ENCODE measurements at regions not wholly inside any gene's neighbourhood (a gene's known extent, or its start where the extent isn't known, plus 50 kb on each side); places are given as distances from the start of the nearest gene placed in this dataset.
A peak's percentile ranks its signal among the peaks of the same experiment; 100 is the strongest.
"Not testable (repeated sequence)": the region's sequence is repeated elsewhere in the genome, so short reads cannot be mapped to it uniquely, and the experiment has no call there.

DNA sequence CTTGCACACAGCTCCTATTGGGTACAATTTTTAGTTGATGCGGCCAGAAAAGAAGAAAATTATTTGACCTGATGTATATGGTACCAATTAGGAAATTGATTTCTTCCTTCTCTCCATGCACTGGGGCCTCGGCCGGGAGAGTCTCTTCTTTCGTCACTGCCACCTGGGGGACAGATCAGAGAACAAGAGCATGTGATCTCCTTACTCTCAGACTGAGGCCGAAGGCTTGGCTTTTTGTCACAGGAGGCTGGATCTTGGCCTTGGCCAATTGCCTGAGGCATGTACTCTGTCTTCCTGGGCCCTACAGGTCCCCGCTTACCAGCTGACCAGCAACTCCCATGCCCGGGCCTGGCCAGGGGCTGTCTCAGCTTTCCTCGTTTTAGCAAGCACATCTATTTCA is 330.3 kb downstream of the KLF13 start:
- POLR2A ChIA-PET, ATAC-seq, H3K9me3 Mint-ChIP-seq, H3K4me3 Mint-ChIP-seq, H3K36me3 Mint-ChIP-seq, H3K4me1 Mint-ChIP-seq, H3K27ac Mint-ChIP-seq, DNase-seq, H3K27me3 Mint-ChIP-seq: not testable (repeated sequence)

DNA sequence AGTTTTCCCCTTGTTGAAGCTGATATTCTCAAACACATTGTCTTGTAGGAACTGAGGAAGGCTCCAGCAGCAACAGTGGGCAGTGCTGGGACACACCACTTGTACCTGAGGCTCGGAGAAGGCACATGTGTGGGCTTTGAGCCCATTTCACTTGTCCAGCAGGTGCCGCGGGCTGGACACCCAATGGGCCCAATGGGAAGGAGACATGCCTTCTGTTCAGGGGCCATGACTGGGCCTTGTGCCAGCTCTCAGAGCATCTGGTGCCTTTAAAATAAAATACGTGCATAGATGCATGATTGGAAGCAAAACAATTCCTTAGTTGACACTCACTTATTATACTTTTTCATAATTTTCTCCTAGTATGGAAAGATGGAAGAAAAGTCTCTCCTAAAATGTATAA is 334.2 kb downstream of the KLF13 start:
- POLR2A ChIA-PET: no interaction called here
- H3K27me3 Mint-ChIP-seq: peaks cover 2 to 19% (median 8%) of the 10 kb centered on the region in 5 donors
- no peak for ATAC-seq

DNA sequence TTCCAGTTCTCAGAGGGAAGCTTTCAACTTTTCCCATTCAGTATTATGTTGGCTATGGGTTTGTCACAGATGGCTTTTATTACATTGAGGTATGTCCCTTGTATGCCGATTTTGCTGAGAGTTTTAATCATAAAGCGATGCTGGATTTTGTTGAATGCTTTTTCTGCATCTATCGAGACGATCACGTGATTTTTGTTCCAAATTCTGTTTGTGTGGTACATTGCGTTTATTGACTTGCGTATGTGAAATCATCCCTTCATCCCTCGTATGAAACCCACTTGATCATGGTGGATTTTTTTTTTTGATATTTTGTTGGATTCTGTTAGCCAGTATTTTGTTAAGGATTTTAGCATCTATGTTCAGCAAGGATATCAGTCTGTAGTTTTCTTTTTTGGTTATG is 339.1 kb downstream of the KLF13 start:
- DNase-seq, H3K36me3 Mint-ChIP-seq, H3K4me1 Mint-ChIP-seq, ATAC-seq, POLR2A ChIA-PET, H3K4me3 Mint-ChIP-seq, H3K27ac Mint-ChIP-seq: not testable (repeated sequence)
- Mint-ChIP-seq H3K27me3 (peaks cover 14 to 44% (median 19%) of the 10 kb centered on the region in 5 donors), H3K9me3 (peaks cover 0 to 13% (median 2%) of the 10 kb centered on the region in 9 donors)

More for the DNA sequence above, 334.2 kb downstream of the KLF13 start:
- no peak for DNase-seq
- no peak overlapping the region for H3K27ac Mint-ChIP-seq
- H3K36me3 Mint-ChIP-seq: no peaks in the 10 kb centered on the region
- H3K4me3 Mint-ChIP-seq: no peak overlapping the region
- H3K4me1 Mint-ChIP-seq: no peaks in the 10 kb centered on the region
- peaks cover 0 to 13% (median 2%) of the 10 kb centered on the region in 9 donors for H3K9me3 Mint-ChIP-seq

DNA sequence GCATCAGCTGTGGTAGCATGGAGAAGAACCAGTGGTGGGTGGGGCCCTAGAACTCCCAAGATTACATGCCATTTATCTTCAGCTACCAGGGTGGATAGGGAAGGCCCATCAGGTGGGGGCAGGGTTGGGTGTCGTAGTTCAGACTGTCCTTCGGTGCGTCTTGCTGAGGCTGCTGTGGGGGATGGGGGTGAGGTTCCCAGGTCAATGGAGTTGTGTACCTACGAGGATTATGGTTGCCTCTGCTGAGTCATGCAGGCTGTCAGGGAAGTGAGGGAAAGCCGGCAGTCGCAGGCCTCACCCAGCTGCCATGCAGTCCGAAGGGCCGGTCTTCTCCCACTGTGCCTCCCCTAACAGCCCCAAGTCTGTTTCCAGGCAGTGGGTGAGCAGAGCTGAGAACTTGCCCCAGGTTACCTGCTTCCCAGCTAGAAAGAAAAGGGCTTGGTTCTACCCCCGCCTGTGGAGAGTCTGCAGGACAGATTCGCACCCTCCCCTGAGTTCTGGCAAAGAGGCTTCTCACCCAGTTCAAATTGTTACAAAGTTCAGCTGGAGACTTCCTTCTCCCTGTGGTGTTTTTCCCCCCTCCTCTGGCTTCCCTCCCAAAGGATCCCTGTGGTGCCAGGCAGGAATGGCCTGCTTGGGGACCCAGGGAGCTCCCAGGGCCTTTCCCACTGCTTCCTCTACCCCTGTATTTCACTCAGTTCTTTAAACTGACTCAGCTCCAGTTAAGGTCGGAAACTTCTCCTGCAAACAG is 342.7 kb downstream of the KLF13 start:
- H3K4me1 Mint-ChIP-seq, H3K36me3 Mint-ChIP-seq, H3K27ac Mint-ChIP-seq, H3K4me3 Mint-ChIP-seq, DNase-seq, POLR2A ChIA-PET, ATAC-seq: not testable (repeated sequence)
- Mint-ChIP-seq H3K9me3 (peaks cover 0 to 10% (median under 1%) of the 10 kb centered on the region in 9 donors), H3K27me3 (peaks cover 26 to 56% (median 30%) of the 10 kb centered on the region in 5 donors)

DNA sequence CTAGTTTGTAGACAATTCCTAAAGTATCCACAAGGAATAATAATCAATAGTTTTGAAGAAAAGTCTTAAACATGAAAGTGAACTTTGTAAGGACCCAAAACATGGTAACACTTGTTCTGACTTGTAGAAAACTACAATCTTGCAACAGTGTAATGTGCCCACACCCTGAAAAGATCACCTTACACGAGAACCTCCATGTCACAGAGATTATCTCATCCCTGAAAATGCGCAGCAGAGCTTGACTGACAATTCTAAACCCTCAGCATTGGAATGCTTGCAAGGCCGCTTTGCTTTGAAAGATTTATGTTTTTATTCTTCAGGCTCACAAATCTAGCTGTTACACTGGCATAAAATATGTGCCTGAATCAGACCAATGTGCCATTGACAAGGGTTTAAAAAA is 346.6 kb downstream of the KLF13 start:
- DNase-seq, H3K9me3 Mint-ChIP-seq, H3K4me1 Mint-ChIP-seq, ATAC-seq, H3K27ac Mint-ChIP-seq, POLR2A ChIA-PET, H3K36me3 Mint-ChIP-seq, H3K4me3 Mint-ChIP-seq: not testable (repeated sequence)
- peaks cover 20 to 37% (median 24%) of the 10 kb centered on the region in 5 donors for H3K27me3 Mint-ChIP-seq

DNA sequence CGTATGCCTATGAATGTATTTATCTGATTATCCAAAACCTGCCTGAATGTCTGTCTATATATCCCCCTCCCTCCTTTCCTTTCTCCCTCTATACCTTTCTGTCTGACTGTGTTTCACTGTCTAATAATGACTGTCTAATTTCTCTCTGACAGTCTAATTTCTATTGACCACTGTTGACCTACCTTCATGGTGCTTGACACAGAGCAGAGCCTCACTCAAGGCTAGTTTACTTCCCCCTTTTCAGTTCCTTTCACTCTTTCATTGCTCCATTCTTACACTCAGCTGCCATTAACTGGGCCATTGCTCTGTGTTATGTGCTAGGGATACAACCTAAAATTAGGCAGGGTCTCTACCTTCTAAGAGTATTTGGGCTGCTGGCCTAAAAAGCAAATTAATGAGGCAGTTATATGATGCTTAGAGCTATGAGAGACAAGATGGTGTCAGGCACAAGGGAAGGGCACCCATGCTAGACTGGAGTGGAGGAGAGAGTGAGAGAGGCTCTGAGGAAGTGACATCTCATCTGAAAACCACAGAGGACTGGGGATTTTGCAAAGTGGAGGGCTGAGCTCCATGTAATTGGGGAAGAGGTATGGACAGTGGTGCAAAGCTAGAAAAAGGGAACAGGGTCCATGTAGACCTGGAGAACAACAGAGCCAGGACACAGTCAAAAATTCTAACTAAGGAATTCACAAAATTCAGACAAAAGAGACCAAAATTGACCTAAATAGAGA is 348.6 kb upstream of the CHRNA7 start:
- H3K27ac Mint-ChIP-seq, H3K4me3 Mint-ChIP-seq, POLR2A ChIA-PET, H3K4me1 Mint-ChIP-seq, H3K36me3 Mint-ChIP-seq, DNase-seq, H3K9me3 Mint-ChIP-seq, ATAC-seq: not testable (repeated sequence)
- H3K27me3 Mint-ChIP-seq: peaks cover 2 to 17% (median 9%) of the 10 kb centered on the region in 5 donors

DNA sequence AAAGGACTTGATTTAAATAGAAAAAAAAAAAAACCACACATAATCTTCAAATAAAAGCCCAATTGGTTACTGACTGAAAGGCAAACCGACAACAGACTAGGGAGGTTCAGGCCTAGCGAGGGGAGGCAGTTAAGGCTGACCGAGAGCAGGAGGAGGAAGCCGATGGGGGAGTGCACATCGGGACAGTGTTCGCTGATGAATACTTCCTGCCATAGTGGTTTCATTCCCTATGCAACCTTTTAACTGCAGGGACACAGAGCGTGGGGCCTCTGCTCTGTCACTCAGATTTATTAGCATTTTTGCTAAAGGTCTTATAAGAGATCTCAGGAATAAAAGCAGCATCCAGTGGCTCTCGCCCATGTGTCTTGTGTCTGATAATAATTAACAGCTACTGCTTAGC is 343.2 kb upstream of the CHRNA7 start:
- H3K27ac Mint-ChIP-seq, POLR2A ChIA-PET, H3K4me3 Mint-ChIP-seq, H3K9me3 Mint-ChIP-seq, H3K4me1 Mint-ChIP-seq, ATAC-seq, H3K36me3 Mint-ChIP-seq, DNase-seq: not testable (repeated sequence)
- H3K27me3 Mint-ChIP-seq: peaks cover 0 to 18% (median 6%) of the 10 kb centered on the region in 5 donors

DNA sequence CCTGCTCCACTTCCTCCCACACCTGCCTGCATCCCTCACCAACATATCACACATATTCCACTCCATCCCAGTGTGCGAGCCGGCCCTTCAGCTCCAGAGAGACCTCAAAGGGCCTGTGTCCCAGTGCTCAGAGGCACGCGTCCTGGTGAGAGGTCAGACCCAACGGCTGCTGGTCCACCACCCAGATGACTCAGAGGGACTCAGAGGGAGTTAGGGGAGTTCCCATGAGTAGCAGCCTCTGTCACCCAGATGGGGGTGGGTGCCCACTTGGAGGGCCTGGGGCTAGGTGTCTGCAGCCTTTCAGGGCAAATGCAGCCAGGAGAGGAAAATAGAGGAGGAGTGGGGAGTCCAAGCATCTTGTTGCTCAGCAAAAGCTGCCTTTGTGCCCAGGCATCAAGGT is 333.8 kb upstream of the CHRNA7 start:
- H3K4me3 Mint-ChIP-seq, H3K36me3 Mint-ChIP-seq, POLR2A ChIA-PET, H3K27ac Mint-ChIP-seq, DNase-seq, H3K9me3 Mint-ChIP-seq, H3K4me1 Mint-ChIP-seq, ATAC-seq, H3K27me3 Mint-ChIP-seq: not testable (repeated sequence)

DNA sequence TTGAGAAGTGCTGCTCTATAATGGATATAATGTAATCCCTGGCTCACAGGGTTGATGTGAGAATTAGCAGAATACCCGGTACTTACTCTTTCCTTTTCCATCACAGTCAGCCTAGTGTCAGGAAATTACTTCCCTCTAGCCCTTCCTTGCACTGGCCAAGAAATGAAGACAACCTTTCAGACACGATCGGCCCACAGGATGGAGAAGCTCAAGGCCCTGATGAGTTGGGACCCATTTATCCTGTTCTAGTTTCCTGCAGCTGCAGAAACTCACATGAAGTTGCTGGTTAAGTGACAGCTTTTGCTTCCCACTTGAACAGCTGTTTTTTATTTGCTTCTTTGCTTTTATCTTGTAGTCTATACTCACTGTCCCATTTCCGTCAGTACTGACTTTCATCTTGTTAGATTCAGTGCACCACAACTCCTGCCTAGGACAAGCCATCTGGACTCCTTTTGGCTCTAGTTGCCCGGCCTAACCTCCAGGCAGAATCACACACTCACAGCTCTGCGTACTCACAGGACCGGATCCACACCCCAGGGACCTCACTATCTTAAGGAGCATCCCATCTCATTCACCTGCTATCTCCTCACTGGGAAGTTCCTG is 325.1 kb upstream of the CHRNA7 start:
- POLR2A ChIA-PET, H3K4me3 Mint-ChIP-seq, DNase-seq, H3K9me3 Mint-ChIP-seq, H3K4me1 Mint-ChIP-seq, H3K36me3 Mint-ChIP-seq, H3K27me3 Mint-ChIP-seq, ATAC-seq, H3K27ac Mint-ChIP-seq: not testable (repeated sequence)

DNA sequence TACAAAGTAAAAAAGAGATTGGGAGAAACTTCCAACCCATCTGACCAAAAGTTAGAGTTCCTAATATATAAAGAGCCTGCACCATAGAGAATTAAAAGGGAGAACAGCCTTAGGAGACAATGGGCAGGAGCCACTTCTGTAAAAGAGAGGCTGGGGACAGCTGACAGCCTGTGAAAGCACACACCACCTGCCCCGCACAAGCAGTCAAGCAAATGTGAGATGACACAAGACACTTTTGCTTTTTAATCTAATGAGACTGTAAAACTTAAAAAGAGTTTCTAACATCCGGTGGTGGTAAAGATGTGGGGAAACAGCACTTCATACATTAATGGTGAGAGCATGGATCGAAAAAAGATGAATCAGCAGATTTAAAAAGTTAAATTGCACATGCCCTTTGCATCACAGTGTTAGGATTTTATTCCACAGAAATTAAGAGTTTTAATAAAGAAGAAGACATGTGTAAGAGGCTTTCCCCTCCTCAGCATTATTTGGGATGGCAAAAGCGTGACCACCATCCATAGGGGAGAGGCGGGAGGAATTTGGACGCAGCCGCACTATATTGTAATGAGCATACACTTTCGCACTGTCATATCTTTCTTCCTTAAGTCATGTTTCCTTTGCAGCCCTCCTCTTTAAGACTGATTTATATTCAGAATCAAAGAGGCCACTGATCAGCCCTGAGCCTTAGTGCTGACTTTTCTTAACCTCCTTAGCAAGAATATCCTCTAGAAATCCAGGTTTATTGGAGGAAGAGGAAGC is 322.2 kb upstream of the CHRNA7 start:
- H3K4me3 Mint-ChIP-seq, H3K27me3 Mint-ChIP-seq, POLR2A ChIA-PET, H3K9me3 Mint-ChIP-seq, H3K36me3 Mint-ChIP-seq, DNase-seq, H3K4me1 Mint-ChIP-seq, H3K27ac Mint-ChIP-seq: not testable (repeated sequence)
- ATAC-seq: peak; percentile 10 to 28

DNA sequence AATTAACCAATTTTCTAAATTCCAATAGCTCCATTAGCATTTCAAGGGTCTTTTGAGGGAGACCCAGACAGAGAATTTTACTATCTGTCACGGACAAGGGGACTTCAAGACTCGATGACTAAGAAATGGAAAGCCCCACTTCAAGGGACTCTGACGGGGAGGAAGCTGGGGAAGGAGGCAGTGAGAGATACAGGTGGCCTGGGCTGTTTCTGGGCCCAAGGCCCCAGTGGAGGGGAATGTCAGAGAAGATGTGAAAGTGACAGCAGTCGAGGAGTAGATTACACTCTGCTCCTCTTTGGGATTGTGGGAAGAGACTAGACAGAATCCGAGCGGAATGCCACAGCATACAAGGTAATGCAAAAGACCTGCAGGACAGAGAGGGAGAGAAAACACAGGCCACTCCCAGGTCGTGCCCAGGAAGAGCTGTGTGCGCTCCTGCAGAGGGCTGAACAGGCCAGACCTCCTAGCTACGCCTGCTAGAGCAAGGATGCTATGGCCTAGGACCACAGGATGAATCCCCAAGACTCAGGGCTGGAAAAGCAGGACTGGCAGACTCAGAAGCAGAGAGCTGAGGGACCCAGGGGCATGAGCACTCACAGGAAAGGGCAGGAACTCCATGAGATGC is 321.5 kb upstream of the CHRNA7 start:
- H3K27ac Mint-ChIP-seq, ATAC-seq, DNase-seq, H3K4me1 Mint-ChIP-seq, POLR2A ChIA-PET, H3K27me3 Mint-ChIP-seq, H3K9me3 Mint-ChIP-seq, H3K4me3 Mint-ChIP-seq, H3K36me3 Mint-ChIP-seq: not testable (repeated sequence)

DNA sequence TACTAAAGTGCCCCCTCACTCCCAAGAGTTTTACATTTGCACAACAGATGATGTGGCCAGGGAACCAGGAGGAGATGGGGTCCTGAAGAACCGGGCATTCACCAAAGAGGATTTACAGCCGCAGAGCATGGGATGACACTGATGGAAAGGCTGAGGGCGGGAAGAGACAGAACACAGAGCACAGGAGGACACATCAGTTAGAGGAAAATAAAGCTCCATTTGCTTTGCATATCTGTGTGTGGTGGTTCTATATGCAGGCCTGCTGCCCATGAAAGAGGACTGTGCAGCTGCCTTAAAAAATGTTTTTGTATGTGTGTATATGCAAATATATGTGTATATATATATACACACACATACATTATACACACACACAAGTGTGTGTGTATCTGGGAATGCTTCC is 320.8 kb upstream of the CHRNA7 start:
- H3K4me3 Mint-ChIP-seq, H3K4me1 Mint-ChIP-seq, H3K36me3 Mint-ChIP-seq, ATAC-seq, DNase-seq, POLR2A ChIA-PET, H3K27me3 Mint-ChIP-seq, H3K27ac Mint-ChIP-seq, H3K9me3 Mint-ChIP-seq: not testable (repeated sequence)

All from naive thymus-derived CD8-positive, alpha-beta T cell (primary cell).